Left lung (tissue), 4 donors: ENCODE measurements at regions not wholly inside any gene's neighbourhood (a gene's known extent, or its start where the extent isn't known, plus 50 kb on each side); places are given as distances from the start of the nearest gene placed in this dataset.

Experiments used
- ATAC-seq: fragments of 200-7000 bp; cut with Tn5 transposase; one replicate; pipeline ENCODE4 v1.9.1; 2020; ENCODE audit warnings: moderate library complexity
- DNase-seq, 4 donors: peaks; one replicate each; pipeline ENCODE4 v3.0.0-alpha.2; 2013 to 2020
- H3K27ac ChIP-seq, 2 donors: fragments of 200-600 bp; sonication (generic) in 1 of 2; one replicate each; pipeline versions ENCODE4 v1.5.0 to v1.8.0; 2020 to 2021
- H3K27me3 ChIP-seq, 2 donors: fragments of 200-600 bp; sonication (generic) in 1 of 2; one replicate each; pipeline versions ENCODE4 v1.5.0 to v1.8.0; 2020 to 2021
- H3K36me3 ChIP-seq, 2 donors: fragments of 200-600 bp; sonication (generic) in 1 of 2; one replicate each; pipeline versions ENCODE4 v1.5.0 to v1.8.0; 2020 to 2021
- H3K4me1 ChIP-seq, 2 donors: fragments of 200-600 bp; one replicate each; pipeline ENCODE4 v1.8.0; 2021
- H3K4me3 ChIP-seq, 2 donors: fragments of 200-600 bp; sonication (generic) in 1 of 2; one replicate each; pipeline versions ENCODE4 v1.5.0 to v1.8.0; 2020 to 2021; ENCODE audit warnings: mild to moderate bottlenecking in 1 of 2
- H3K9me3 ChIP-seq, 2 donors: fragments of 200-600 bp; sonication (generic) in 1 of 2; one replicate each; pipeline versions ENCODE4 v1.5.0 to v1.8.0; 2020 to 2021
- intact Hi-C, 2 donors: fragments of 100-400 bp; cut with DNase I; formaldehyde crosslinking; loops; one replicate each; pipeline versions ENCODE4 v1.11.2 to v1.14.2; 2022
- TF ChIP-seq, protein P1 (sequence below), 2 donors: fragments of 200-600 bp; sonication (generic) in 1 of 2; IDR thresholded peaks; one replicate each; pipeline versions ENCODE4 v1.5.0 to v1.8.0; 2021; ENCODE audit warnings: antibody characterized with exemption in 2 of 2
- donor health status: DM: no; HTN: yes; CAD: no.
- donor health status: DM: no; HTN: no; CAD: no.

DNA sequence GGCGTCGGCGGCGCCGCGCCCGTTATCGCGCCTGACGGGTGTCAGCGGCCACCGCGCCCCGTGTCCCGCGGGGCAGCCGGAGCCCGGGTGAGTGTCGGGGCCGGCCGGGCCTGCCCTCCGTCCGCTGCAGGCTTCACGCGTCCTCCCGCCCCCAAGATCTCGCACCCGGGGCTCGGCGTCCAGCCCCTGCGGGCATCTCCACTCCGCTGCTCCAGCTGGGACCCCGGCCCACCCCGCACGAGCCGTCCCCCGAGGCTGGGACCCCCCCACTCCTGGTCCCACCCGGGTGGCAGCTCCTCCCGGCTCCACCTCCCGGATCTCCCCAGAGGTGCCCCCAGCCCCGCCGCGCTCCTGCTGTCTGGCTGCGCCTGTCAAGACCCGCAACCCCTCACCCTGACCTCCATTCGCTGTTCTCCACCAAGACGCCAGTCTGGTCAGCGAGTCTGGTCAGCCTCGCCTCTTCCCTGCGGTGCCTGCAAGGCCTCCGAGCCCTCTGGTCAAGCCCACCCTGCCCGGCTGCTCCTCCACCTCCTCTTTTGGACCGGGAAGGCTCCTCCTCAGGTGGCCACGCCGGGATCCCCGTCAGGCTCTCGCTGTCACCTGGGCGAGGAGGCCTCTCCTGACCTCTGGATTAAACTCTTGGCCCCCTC, 66.0 kb upstream of the NKX1-1 start:
- intact Hi-C loops, result no loop called here
- peaks cover 0 to 6% of the 10 kb centered on the region in 2 donors for H3K4me1 ChIP-seq

GRCh38 chr4:1471443-1472147, 65.4 kb upstream of the NKX1-1 start:
- no peak for ATAC-seq
- H3K9me3 ChIP-seq, result no peaks in the 10 kb centered on the region
- H3K27me3 ChIP-seq, result peaks cover 21 to 59% of the 10 kb centered on the region in 2 donors
- TF ChIP-seq, protein P1, sequence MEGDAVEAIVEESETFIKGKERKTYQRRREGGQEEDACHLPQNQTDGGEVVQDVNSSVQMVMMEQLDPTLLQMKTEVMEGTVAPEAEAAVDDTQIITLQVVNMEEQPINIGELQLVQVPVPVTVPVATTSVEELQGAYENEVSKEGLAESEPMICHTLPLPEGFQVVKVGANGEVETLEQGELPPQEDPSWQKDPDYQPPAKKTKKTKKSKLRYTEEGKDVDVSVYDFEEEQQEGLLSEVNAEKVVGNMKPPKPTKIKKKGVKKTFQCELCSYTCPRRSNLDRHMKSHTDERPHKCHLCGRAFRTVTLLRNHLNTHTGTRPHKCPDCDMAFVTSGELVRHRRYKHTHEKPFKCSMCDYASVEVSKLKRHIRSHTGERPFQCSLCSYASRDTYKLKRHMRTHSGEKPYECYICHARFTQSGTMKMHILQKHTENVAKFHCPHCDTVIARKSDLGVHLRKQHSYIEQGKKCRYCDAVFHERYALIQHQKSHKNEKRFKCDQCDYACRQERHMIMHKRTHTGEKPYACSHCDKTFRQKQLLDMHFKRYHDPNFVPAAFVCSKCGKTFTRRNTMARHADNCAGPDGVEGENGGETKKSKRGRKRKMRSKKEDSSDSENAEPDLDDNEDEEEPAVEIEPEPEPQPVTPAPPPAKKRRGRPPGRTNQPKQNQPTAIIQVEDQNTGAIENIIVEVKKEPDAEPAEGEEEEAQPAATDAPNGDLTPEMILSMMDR (IDR thresholded peaks at IDR 0.05), result no peak
- H3K36me3 ChIP-seq, result no peaks in the 10 kb centered on the region
- peak in 1 of 4 donors; percentile 20 for DNase-seq
- no peak overlapping the region for H3K4me3 ChIP-seq
- intact Hi-C loops, result no loop called here
- H3K4me1 ChIP-seq, result peaks cover 0 to 6% of the 10 kb centered on the region in 2 donors
- no peak overlapping the region for H3K27ac ChIP-seq

More for the DNA sequence above, 66.0 kb upstream of the NKX1-1 start:
- H3K4me3 ChIP-seq, result no peak overlapping the region
- TF ChIP-seq, protein P1 (IDR thresholded peaks at IDR 0.05), result no peak
- ATAC-seq, result no peak
- H3K36me3 ChIP-seq, result no peaks in the 10 kb centered on the region
- no peaks in the 10 kb centered on the region for H3K9me3 ChIP-seq
- H3K27ac ChIP-seq, result no peak overlapping the region
- peak in 2 of 4 donors; percentile 23 to 76 for DNase-seq
- peaks cover 21 to 59% of the 10 kb centered on the region in 2 donors for H3K27me3 ChIP-seq

GRCh38 chr4:1470816-1471442, 64.7 kb upstream of the NKX1-1 start:
- Histone ChIP-seq H3K4me1 (peaks cover 0 to 6% of the 10 kb centered on the region in 2 donors), H3K4me3 (no peak overlapping the region), H3K27me3 (peaks cover 21 to 62% of the 10 kb centered on the region in 2 donors), H3K27ac (no peak overlapping the region), H3K9me3 (no peaks in the 10 kb centered on the region), H3K36me3 (no peaks in the 10 kb centered on the region)
- intact Hi-C loops, result no loop called here
- DNase-seq (peak in 2 of 4 donors; percentile 18 to 73), ATAC-seq (no peak)
- TF ChIP-seq, protein P1 (IDR thresholded peaks at IDR 0.05), result no peak

DNA sequence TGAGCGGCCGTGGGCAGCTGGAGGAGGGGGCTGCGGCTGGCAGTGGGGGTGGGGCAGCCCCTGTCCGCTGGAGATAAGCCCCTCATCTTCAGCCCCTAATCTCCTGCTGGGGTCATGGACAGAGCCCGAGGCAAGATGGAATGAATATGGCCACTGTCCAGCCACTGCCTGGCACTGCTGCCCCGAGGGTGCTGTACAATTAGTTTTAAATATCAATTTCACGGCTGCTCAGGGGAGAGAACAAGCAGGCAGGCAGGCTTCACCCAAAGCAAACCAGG, 64.1 kb upstream of the NKX1-1 start:
- H3K4me1 ChIP-seq, result peaks cover 0 to 6% of the 10 kb centered on the region in 2 donors
- no peak for DNase-seq
- H3K36me3 ChIP-seq, result no peaks in the 10 kb centered on the region
- H3K27me3 ChIP-seq, result peaks cover 21 to 68% of the 10 kb centered on the region in 2 donors
- no peak overlapping the region for H3K27ac ChIP-seq
- TF ChIP-seq, protein P1 (IDR thresholded peaks at IDR 0.05), result no peak
- H3K4me3 ChIP-seq, result no peak overlapping the region
- intact Hi-C loops, result no loop called here
- no peak for ATAC-seq
- H3K9me3 ChIP-seq, result no peaks in the 10 kb centered on the region
